SK-N-MC (cell line): ENCODE measurements at regions not wholly inside any gene's neighbourhood (a gene's known extent, or its start where the extent isn't known, plus 50 kb on each side); places are given as distances from the start of the nearest gene placed in this dataset.

Experiments
- EZH2 ChIP-seq: fragments of 200-600 bp; sonication (generic); IDR thresholded peaks from one replicate; pipeline ENCODE4 v1.6.1; 2017; ENCODE audit warnings: antibody characterized with exemption
- POLR2AphosphoS5 ChIP-seq: IDR thresholded peaks from 2 replicates; pipeline ENCODE4 v1.6.1; 2012; ENCODE audit warnings: mild to moderate bottlenecking, low read depth, low read length, borderline replicate concordance

- TF ChIP-seq EZH2 (no peak), POLR2AphosphoS5 (no peak)
These were observed 120.1 kb upstream of the SLC13A1 start for GRCh38 chr7:123319911-123320310.
